BJ (cell line): ENCODE measurements at regions not wholly inside any gene's neighbourhood (a gene's known extent, or its start where the extent isn't known, plus 50 kb on each side); places are given as distances from the start of the nearest gene placed in this dataset.

Experiments
- CTCF ChIA-PET: fragments of 350-600 bp; formaldehyde crosslinking; extraction: SDS; loops from one replicate; lab custom pipeline; 2021; ENCODE audit warnings: antibody characterized with exemption, inconsistent platforms; lab: Yijun Ruan, JAX
- POLR2A ChIA-PET: fragments of 300-600 bp; sonication (Branson Sonifier 250); formaldehyde crosslinking; extraction: SDS; loops from one replicate; lab custom pipeline; 2021; ENCODE audit warnings: antibody characterized with exemption; lab: Charles Lee
- DNase-seq: peaks from one replicate; pipeline ENCODE4 v3.0.0-alpha.2; 2011; ENCODE audit warnings: low read depth
- H3K27me3 ChIP-seq: 2 replicates; pipeline ENCODE4 v1.6.0; 2011; ENCODE audit warnings: low read length; ENCODE audit not compliant: control insufficient read depth, insufficient read depth
- H3K36me3 ChIP-seq: 2 replicates; pipeline ENCODE4 v1.5.1; 2011; ENCODE audit warnings: low read length; ENCODE audit not compliant: control insufficient read depth, insufficient read depth
- H3K4me3 ChIP-seq: 2 replicates; pipeline ENCODE4 v1.5.1; 2011; ENCODE audit warnings: low read depth, mild to moderate bottlenecking, control low read depth, low read length
- TF ChIP-seq, protein P1 (sequence below): IDR thresholded peaks from 2 replicates; pipeline ENCODE4 v1.5.1; 2011; ENCODE audit warnings: low read depth, mild to moderate bottlenecking, control low read depth, inconsistent platforms, low read length, moderate library complexity; ENCODE audit not compliant: insufficient read depth

DNA sequence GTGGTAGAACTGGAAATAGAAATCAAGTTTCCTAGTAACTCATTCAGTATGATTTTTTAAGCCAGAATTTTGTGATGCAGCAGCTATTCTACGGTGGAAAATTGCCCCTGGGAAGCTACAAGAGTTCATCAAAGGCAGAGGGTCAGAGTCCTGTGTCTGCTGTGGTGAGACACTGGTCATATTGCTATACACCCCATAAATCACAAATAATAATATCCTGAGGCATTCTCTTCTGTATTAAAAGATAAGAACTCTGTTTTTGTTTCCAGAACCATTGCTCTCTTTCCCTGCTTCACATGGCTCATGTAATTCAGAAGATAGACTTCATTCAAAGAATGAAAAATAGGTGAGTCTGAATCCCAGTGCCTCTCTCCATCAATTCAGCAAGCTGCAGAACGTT lies 188.8 kb upstream of the NOCT start:
- DNase-seq, result no peak
- TF ChIP-seq, protein P1, sequence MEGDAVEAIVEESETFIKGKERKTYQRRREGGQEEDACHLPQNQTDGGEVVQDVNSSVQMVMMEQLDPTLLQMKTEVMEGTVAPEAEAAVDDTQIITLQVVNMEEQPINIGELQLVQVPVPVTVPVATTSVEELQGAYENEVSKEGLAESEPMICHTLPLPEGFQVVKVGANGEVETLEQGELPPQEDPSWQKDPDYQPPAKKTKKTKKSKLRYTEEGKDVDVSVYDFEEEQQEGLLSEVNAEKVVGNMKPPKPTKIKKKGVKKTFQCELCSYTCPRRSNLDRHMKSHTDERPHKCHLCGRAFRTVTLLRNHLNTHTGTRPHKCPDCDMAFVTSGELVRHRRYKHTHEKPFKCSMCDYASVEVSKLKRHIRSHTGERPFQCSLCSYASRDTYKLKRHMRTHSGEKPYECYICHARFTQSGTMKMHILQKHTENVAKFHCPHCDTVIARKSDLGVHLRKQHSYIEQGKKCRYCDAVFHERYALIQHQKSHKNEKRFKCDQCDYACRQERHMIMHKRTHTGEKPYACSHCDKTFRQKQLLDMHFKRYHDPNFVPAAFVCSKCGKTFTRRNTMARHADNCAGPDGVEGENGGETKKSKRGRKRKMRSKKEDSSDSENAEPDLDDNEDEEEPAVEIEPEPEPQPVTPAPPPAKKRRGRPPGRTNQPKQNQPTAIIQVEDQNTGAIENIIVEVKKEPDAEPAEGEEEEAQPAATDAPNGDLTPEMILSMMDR, result no peak
- peaks cover 2% of the 10 kb centered on the region for H3K27me3 ChIP-seq
- no peaks in the 10 kb centered on the region for H3K36me3 ChIP-seq
- no peak overlapping the region for H3K4me3 ChIP-seq
- POLR2A ChIA-PET, result interaction anchor here (0.6 kb wide), 1 partner anchor 24 kb away, joined by 3 read pairs; no protein-coding TSS in a partner anchor
- CTCF ChIA-PET, result interaction anchor here (1.2 kb wide), 1 partner anchor 19 kb away, joined by 3 read pairs; no protein-coding TSS in a partner anchor

DNA sequence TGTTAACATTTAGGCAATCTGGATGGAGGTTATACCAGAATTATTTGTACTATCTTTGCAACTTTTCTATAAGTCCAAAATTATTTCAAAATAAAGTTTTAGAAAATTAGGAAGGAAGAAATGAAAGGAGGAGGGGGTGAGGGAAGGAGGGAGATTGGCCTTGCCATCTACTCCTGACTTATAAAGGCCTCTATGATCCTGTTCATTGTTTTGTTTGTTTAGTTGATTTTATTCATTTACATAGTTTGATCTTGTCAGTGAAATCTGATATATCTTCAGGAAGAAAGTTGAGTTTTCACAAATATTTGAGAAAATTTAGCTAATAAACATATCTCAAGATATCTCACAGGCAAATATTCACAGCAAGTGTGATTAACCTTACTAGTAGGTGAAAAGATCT lies 189.3 kb upstream of the NOCT start:
- peaks cover 2% of the 10 kb centered on the region for H3K27me3 ChIP-seq
- no peak for DNase-seq
- ChIA-PET CTCF (interaction anchor here (0.6 to 1.2 kb wide), 2 partner anchors 19 to 26 kb away, joined by 3 read pairs; no protein-coding TSS in a partner anchor), POLR2A (no interaction called here)
- no peaks in the 10 kb centered on the region for H3K36me3 ChIP-seq
- H3K4me3 ChIP-seq, result no peak overlapping the region
- TF ChIP-seq, protein P1, result no peak

DNA sequence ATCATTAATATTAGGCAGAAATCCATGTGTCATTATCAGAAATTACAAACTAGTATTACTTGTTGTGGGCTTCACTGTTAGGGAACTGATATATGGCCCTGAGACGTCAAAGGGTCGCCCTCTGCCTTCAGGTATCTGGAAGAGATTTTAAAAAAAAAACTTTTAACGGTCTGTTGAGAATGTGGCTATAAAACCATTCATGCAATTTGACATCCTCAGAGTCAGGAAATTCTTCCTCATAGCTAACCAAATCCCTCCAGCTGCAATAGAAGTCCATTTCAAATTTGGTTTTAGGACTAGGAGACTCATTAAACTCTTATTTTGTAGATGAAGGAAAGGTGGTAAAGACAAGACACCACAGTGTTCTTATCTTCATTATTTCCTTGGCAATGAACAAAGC lies 194.2 kb upstream of the NOCT start:
- Histone ChIP-seq H3K4me3 (no peak overlapping the region), H3K27me3 (peaks cover 2% of the 10 kb centered on the region), H3K36me3 (no peaks in the 10 kb centered on the region)
- CTCF ChIA-PET, result interaction anchor here (0.6 kb wide), 1 partner anchor 126 kb away, joined by 3 read pairs; no protein-coding TSS in a partner anchor
- TF ChIP-seq, protein P1, result no peak
- POLR2A ChIA-PET, result interaction anchor here (0.6 kb wide), 1 partner anchor 13 kb away, joined by 3 read pairs; no protein-coding TSS in a partner anchor
- no peak for DNase-seq

DNA sequence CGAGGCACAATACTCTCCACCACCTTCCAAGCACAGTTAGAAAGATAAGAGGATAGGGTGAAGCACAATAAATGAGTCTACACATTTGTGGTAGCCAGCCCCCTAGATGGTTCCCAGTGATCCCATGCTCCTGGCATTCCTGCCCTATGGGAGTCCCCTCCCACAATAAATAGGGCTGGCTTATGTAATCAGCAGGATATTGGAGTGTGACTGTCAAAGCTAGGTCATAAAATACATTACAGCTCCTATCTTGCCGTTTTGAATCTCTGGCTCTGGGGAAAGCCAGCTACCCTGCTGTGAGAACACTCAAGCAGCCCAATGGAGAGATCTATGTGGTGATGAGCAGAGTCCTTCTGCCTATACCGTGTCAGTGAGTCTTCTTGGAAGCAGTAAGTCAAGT lies 198.7 kb upstream of the NOCT start:
- no peak for DNase-seq
- H3K4me3 ChIP-seq, result no peak overlapping the region
- POLR2A ChIA-PET, result no interaction called here
- H3K36me3 ChIP-seq, result no peaks in the 10 kb centered on the region
- H3K27me3 ChIP-seq, result no peaks in the 10 kb centered on the region
- CTCF ChIA-PET, result no interaction called here
- TF ChIP-seq, protein P1, result no peak

DNA sequence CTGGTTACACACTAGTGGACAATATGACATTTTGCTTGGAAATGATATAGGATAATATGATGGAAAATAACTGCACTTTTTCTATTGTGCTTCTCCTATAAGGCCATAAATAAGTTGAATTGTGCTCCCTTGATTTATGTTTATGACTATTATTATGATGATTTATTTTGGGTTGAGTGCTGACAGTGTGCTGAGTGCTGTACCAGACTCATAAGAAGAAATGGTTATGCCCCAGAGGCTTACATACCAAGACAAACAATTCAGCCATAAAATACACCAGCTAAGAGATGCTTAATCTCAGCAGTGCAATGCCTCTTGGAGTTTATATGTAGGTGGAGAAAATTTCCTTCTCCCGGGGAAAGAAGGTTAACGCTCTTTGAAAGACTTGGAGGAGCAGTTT lies 199.8 kb upstream of the NOCT start:
- ChIA-PET CTCF (no interaction called here), POLR2A (no interaction called here)
- Histone ChIP-seq H3K36me3 (no peaks in the 10 kb centered on the region), H3K4me3 (no peak overlapping the region), H3K27me3 (no peaks in the 10 kb centered on the region)
- TF ChIP-seq, protein P1, result no peak
- no peak for DNase-seq
